WTC11 (cell line): ENCODE measurements at regions not wholly inside any gene's neighbourhood (a gene's known extent, or its start where the extent isn't known, plus 50 kb on each side); places are given as distances from the start of the nearest gene placed in this dataset.

Experiments used
- JAZF1 ChIP-seq: fragments of 250-450 bp; sonication (Bioruptor Pico); IDR thresholded peaks from 2 replicates; pipeline ENCODE4 v1.9.0; 2021; ENCODE audit warnings: moderate library complexity, mild to moderate bottlenecking, inconsistent platforms
- RELA ChIP-seq: sonication (generic); formaldehyde crosslinking; IDR thresholded peaks from 2 replicates; pipeline ENCODE4 v1.8.1; 2022; ENCODE audit warnings: missing genetic modification reagents, mild to moderate bottlenecking, borderline replicate concordance
- SMAD3 ChIP-seq: sonication (generic); formaldehyde crosslinking; IDR thresholded peaks from 2 replicates; pipeline ENCODE4 v1.8.0; 2022; ENCODE audit warnings: missing genetic modification reagents, mild to moderate bottlenecking, borderline replicate concordance
- TF ChIP-seq, protein P1 (sequence below): fragments of 200-600 bp; IDR thresholded peaks from 2 replicates; pipeline ENCODE4 v1.8.0; 2022; ENCODE audit warnings: antibody characterized with exemption

DNA sequence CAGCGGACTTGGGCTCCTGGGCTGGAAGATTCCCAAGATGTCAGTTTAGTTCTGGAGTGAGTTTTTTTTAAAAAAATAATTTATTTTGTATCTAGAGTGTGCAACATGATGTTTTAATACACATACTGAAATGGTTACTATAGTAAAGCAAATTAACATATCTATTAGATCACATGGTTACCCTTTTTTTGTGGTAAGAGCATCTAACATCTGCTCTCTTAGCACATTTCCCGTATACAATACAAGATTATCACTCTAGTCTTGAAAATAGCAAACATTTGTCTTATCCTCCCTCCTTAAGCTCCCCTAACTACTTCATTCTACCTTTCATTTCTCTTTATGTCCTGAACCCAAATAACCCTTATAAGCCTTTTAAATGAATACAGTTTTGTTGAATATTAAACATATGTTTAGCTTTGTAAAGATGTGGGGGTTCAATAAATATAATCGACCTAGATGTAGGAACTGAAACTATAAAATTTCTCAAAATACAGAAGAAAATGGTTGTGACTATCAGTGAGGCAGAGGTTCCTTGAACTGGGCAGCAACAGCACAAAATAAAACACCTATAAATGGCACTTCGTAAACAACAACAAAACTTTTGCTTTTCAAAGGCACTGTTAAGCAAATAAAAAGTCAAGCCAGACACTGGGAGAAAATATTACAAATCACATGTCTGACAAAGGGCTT, 466.6 kb downstream of the FGF9 start:
- TF ChIP-seq, protein P1, sequence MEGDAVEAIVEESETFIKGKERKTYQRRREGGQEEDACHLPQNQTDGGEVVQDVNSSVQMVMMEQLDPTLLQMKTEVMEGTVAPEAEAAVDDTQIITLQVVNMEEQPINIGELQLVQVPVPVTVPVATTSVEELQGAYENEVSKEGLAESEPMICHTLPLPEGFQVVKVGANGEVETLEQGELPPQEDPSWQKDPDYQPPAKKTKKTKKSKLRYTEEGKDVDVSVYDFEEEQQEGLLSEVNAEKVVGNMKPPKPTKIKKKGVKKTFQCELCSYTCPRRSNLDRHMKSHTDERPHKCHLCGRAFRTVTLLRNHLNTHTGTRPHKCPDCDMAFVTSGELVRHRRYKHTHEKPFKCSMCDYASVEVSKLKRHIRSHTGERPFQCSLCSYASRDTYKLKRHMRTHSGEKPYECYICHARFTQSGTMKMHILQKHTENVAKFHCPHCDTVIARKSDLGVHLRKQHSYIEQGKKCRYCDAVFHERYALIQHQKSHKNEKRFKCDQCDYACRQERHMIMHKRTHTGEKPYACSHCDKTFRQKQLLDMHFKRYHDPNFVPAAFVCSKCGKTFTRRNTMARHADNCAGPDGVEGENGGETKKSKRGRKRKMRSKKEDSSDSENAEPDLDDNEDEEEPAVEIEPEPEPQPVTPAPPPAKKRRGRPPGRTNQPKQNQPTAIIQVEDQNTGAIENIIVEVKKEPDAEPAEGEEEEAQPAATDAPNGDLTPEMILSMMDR = no peak
- TF ChIP-seq SMAD3 (CRISPR knock-in tag) = no peak
- no peak for TF ChIP-seq RELA (CRISPR knock-in tag)
- no peak for TF ChIP-seq JAZF1 (CRISPR knock-in tag)
